H1 (cell line): ENCODE measurements at regions not wholly inside any gene's neighbourhood (a gene's known extent, or its start where the extent isn't known, plus 50 kb on each side); places are given as distances from the start of the nearest gene placed in this dataset.

Experiments used
- CTCF ChIA-PET: fragments of 300-600 bp; sonication (Branson Sonifier 250); formaldehyde crosslinking; loops from one replicate; lab custom pipeline; 2021; ENCODE audit not compliant: partially characterized antibody; lab: Charles Lee
- POLR2A ChIA-PET: fragments of 300-600 bp; sonication (Branson Sonifier 250); formaldehyde crosslinking; loops from one replicate; lab custom pipeline; 2021; ENCODE audit warnings: inconsistent platforms; ENCODE audit not compliant: partially characterized antibody; lab: Charles Lee
- DNase-seq, 2 experiments: peaks; one replicate each; pipeline versions ENCODE4 v3.0.0 to v3.0.0-alpha.2; 2010 to 2022; ENCODE audit warnings: low spot score in 2 of 2, low read depth in 1 of 2, mixed read lengths in 1 of 2
- FAIRE-seq: peaks from 2 replicates; lab custom pipeline; 2011; peaks lifted over from hg19 to GRCh38; lab: Jason Lieb, UNC
- H2AFZ ChIP-seq: 2 replicates; pipeline ENCODE4 v1.8.1; 2012; ENCODE audit warnings: low read length, inconsistent platforms
- H2AK5ac ChIP-seq: 2 replicates; pipeline ENCODE4 v1.6.1; 2013; ENCODE audit warnings: low read depth, low read length
- H2BK120ac ChIP-seq: replicated peaks from 2 replicates; pipeline ENCODE3; 2013; ENCODE audit warnings: low read depth, low read length, inconsistent platforms
- H2BK12ac ChIP-seq: 2 replicates; pipeline ENCODE4 v1.6.1; 2013; ENCODE audit warnings: low read depth, low read length
- H2BK15ac ChIP-seq: 2 replicates; pipeline ENCODE4 v1.6.1; 2013; ENCODE audit warnings: low read length
- H2BK20ac ChIP-seq: 2 replicates; pipeline ENCODE4 v1.6.1; 2013; ENCODE audit warnings: low read length
- H2BK5ac ChIP-seq: 2 replicates; pipeline ENCODE4 v1.6.1; 2013; ENCODE audit warnings: low read depth, low read length
- H3K14ac ChIP-seq: 2 replicates; pipeline ENCODE4 v1.6.1; 2013; ENCODE audit warnings: inconsistent platforms; ENCODE audit not compliant: insufficient read length
- H3K18ac ChIP-seq: 2 replicates; pipeline ENCODE4 v1.6.1; 2013; ENCODE audit warnings: low read length; ENCODE audit errors: extremely low read depth
- H3K23ac ChIP-seq: 2 replicates; pipeline ENCODE4 v1.6.1; 2013; ENCODE audit warnings: inconsistent platforms; ENCODE audit not compliant: insufficient read length
- H3K23me2 ChIP-seq: 2 replicates; pipeline ENCODE4 v1.6.1; 2013; ENCODE audit warnings: low read depth, low read length
- H3K27ac ChIP-seq: 2 replicates; pipeline ENCODE4 v1.6.1; 2011; ENCODE audit warnings: low read depth, low read length, inconsistent platforms
- H3K27me3 ChIP-seq, 4 experiments: replicated peaks in 1 of 4; 1 replicate in 1 of 4; 2 replicates in 3 of 4; pipeline versions ENCODE4 v1.6.1 to v1.8.1; 2011 to 2013; ENCODE audit warnings: low read length in 3 of 4, mild to moderate bottlenecking in 3 of 4, inconsistent platforms in 2 of 4, mixed read lengths in 2 of 4, moderate library complexity in 1 of 4; ENCODE audit not compliant: control insufficient read depth in 3 of 4, insufficient read depth in 3 of 4; ENCODE audit errors: extremely low read depth in 1 of 4
- H3K36me3 ChIP-seq, 4 experiments: 2 replicates each; pipeline versions ENCODE4 v1.6.1 to v1.8.1; 2011 to 2013; ENCODE audit warnings: mild to moderate bottlenecking in 4 of 4, low read length in 3 of 4, moderate library complexity in 2 of 4, control low read depth in 1 of 4, inconsistent platforms in 1 of 4; ENCODE audit not compliant: insufficient read depth in 4 of 4, control insufficient read depth in 2 of 4
- H3K4ac ChIP-seq: replicated peaks from 2 replicates; pipeline ENCODE3; 2013; ENCODE audit warnings: low read length, low read depth, mixed read lengths, inconsistent platforms; ENCODE audit not compliant: insufficient read length
- H3K4me1 ChIP-seq, 4 experiments: replicated peaks in 1 of 4; 1 replicate in 1 of 4; 2 replicates in 3 of 4; pipeline versions ENCODE4 v1.6.1 to v1.8.1; 2011 to 2013; ENCODE audit warnings: low read length in 3 of 4, inconsistent platforms in 2 of 4, mixed read lengths in 1 of 4; ENCODE audit not compliant: insufficient read depth in 4 of 4, control insufficient read depth in 3 of 4
- H3K4me2 ChIP-seq, 2 experiments: 2 replicates each; pipeline versions ENCODE4 v1.6.1 to v1.8.1; 2011 to 2013; ENCODE audit warnings: low read depth in 2 of 2, low read length in 2 of 2, control low read depth in 1 of 2, inconsistent platforms in 1 of 2, mild to moderate bottlenecking in 1 of 2; ENCODE audit not compliant: insufficient read depth in 1 of 2
- H3K4me3 ChIP-seq, 4 experiments: fragments of 200-600, 300-600 bp in 1 of 4; sonication (generic), shearing (Covaris generic), sonication (Bioruptor Twin) in 1 of 4; 2 replicates each; pipeline versions ENCODE4 v1.5.1 to v1.8.1; 2011 to 2016; ENCODE audit warnings: low read length in 4 of 4, low read depth in 3 of 4, control low read depth in 2 of 4, inconsistent platforms in 2 of 4, mild to moderate bottlenecking in 2 of 4, mixed read lengths in 1 of 4, moderate library complexity in 1 of 4; ENCODE audit not compliant: insufficient read depth in 2 of 4; ENCODE audit errors: extremely low read depth in 1 of 4
- H3K56ac ChIP-seq: replicated peaks from 2 replicates; pipeline ENCODE3; 2013; ENCODE audit warnings: low read depth, mild to moderate bottlenecking, mixed read lengths, low read length, inconsistent platforms; ENCODE audit not compliant: insufficient read length
- H3K79me1 ChIP-seq: 2 replicates; pipeline ENCODE4 v1.6.1; 2013; ENCODE audit warnings: low read depth, low read length, control low read depth
- H3K79me2 ChIP-seq, 2 experiments: 2 replicates each; pipeline versions ENCODE4 v1.6.1 to v1.8.1; 2012 to 2013; ENCODE audit warnings: low read length in 2 of 2, mild to moderate bottlenecking in 2 of 2, inconsistent platforms in 1 of 2; ENCODE audit not compliant: insufficient read depth in 2 of 2, control insufficient read depth in 1 of 2
- H3K9ac ChIP-seq, 4 experiments: replicated peaks in 1 of 4; 1 replicate in 1 of 4; 2 replicates in 3 of 4; pipeline versions ENCODE4 v1.6.1 to v1.8.1; 2011 to 2013; ENCODE audit warnings: low read depth in 3 of 4, low read length in 3 of 4, control low read depth in 2 of 4, mild to moderate bottlenecking in 2 of 4, moderate library complexity in 2 of 4, inconsistent platforms in 1 of 4; ENCODE audit errors: extremely low read depth in 1 of 4
- H3K9me3 ChIP-seq, 2 experiments: 2 replicates each; pipeline versions ENCODE4 v1.6.1 to v1.8.1; 2012 to 2013; ENCODE audit warnings: mild to moderate bottlenecking in 2 of 2, moderate library complexity in 2 of 2, control low read depth in 1 of 2, inconsistent platforms in 1 of 2, low read depth in 1 of 2, low read length in 1 of 2, mixed read lengths in 1 of 2; ENCODE audit not compliant: insufficient read depth in 2 of 2
- H4K20me1 ChIP-seq, 2 experiments: replicated peaks in 1 of 2; 2 replicates each; pipeline versions ENCODE3 to v1.8.1; 2011 to 2013; ENCODE audit warnings: inconsistent platforms in 2 of 2, low read length in 2 of 2, mild to moderate bottlenecking in 1 of 2; ENCODE audit not compliant: insufficient read depth in 2 of 2, control insufficient read depth in 1 of 2
- H4K5ac ChIP-seq: 2 replicates; pipeline ENCODE4 v1.6.1; 2013; ENCODE audit warnings: low read length, low read depth, mixed read lengths, inconsistent platforms; ENCODE audit not compliant: insufficient read length
- H4K8ac ChIP-seq: 2 replicates; pipeline ENCODE4 v1.8.0; 2013; ENCODE audit warnings: mild to moderate bottlenecking, moderate library complexity, low read length, inconsistent platforms; ENCODE audit not compliant: insufficient read depth; ENCODE audit errors: extremely low read depth
- H4K91ac ChIP-seq: replicated peaks from 2 replicates; pipeline ENCODE3; 2013; ENCODE audit warnings: low read length, mixed read lengths, inconsistent platforms; ENCODE audit not compliant: insufficient read length
- ATF2 ChIP-seq: IDR thresholded peaks from 2 replicates; pipeline ENCODE4 v1.6.1; 2012; ENCODE audit warnings: low read length, inconsistent platforms
- ATF3 ChIP-seq: IDR thresholded peaks from 2 replicates; pipeline ENCODE4 v1.6.1; 2011; ENCODE audit warnings: low read depth, mild to moderate bottlenecking, low read length; ENCODE audit not compliant: insufficient read depth
- BCL11A ChIP-seq, 2 experiments: IDR thresholded peaks; one replicate each; pipeline ENCODE4 v1.6.1; 2011; ENCODE audit warnings: low read depth in 2 of 2, low read length in 2 of 2, mild to moderate bottlenecking in 2 of 2
- CBX5 ChIP-seq: fragments of 300-800, 300-1000 bp; sonication (generic); IDR thresholded peaks from 2 replicates; pipeline ENCODE4 v1.7.1; 2016; ENCODE audit warnings: antibody characterized with exemption, low read length, low read depth
- CHD2 ChIP-seq: IDR thresholded peaks from 2 replicates; pipeline ENCODE4 v1.6.1; 2012; ENCODE audit warnings: low read length, improper control_type of control experiment
- CREB1 ChIP-seq: IDR thresholded peaks from 2 replicates; pipeline ENCODE4 v1.6.1; 2012; ENCODE audit warnings: inconsistent platforms
- JUND ChIP-seq: IDR thresholded peaks from 2 replicates; pipeline ENCODE4 v1.6.1; 2011; ENCODE audit warnings: mild to moderate bottlenecking, improper control_type of control experiment, low read length
- KDM1A ChIP-seq: fragments of 200-600, 300-600 bp; sonication (generic); IDR thresholded peaks from 2 replicates; pipeline ENCODE4 v1.7.1; 2016; ENCODE audit warnings: mild to moderate bottlenecking, low read length, borderline replicate concordance
- KDM4A ChIP-seq: IDR thresholded peaks from one replicate; pipeline ENCODE4 v1.7.1; 2012; ENCODE audit warnings: low read depth, mild to moderate bottlenecking, moderate library complexity, low read length, inconsistent platforms; ENCODE audit not compliant: severe bottlenecking
- POLR2AphosphoS5 ChIP-seq: IDR thresholded peaks from 2 replicates; pipeline ENCODE4 v1.6.1; 2011; ENCODE audit warnings: low read depth, low read length
- SIRT6 ChIP-seq: IDR thresholded peaks from one replicate; pipeline ENCODE4 v1.7.1; 2012; ENCODE audit warnings: low read length, inconsistent platforms
- SRF ChIP-seq: IDR thresholded peaks from 2 replicates; pipeline ENCODE4 v1.6.1; 2011; ENCODE audit warnings: mild to moderate bottlenecking, low read depth, low read length, moderate library complexity
- TAF7 ChIP-seq: optimal IDR thresholded peaks from 2 replicates; pipeline ENCODE3; 2011; ENCODE audit warnings: low read depth, mild to moderate bottlenecking, inconsistent platforms, low read length, moderate library complexity, borderline replicate concordance
- TCF12 ChIP-seq: IDR thresholded peaks from 2 replicates; pipeline ENCODE4 v1.6.1; 2011; ENCODE audit warnings: low read depth, mild to moderate bottlenecking, low read length
- WGBS, 2 experiments: shearing (Covaris generic) in 1 of 2; methylation state at CpG; one replicate each; pipeline versions ENCODE4 v1.1.6 to v1.1.7; 2013 to 2015; ENCODE audit warnings: low lambda C conversion rate in 2 of 2, mixed read lengths in 2 of 2, inconsistent platforms in 1 of 2, low coverage in 1 of 2, missing lambda C conversion rate in 1 of 2; ENCODE audit not compliant: insufficient replicate concordance in 2 of 2, insufficient coverage in 1 of 2, insufficient read length in 1 of 2; ENCODE audit errors: extremely low coverage in 1 of 2, missing lambda C conversion rate in 1 of 2; 5-methylcytosine and 5-hydroxymethylcytosine counted together

GRCh38 chr1:73701826-73702225, 496.1 kb downstream of the LRRIQ3 start:
- Histone ChIP-seq H3K27me3 (no peaks in the 10 kb centered on the region), H2BK12ac (no peak overlapping the region), H2BK120ac (no peak overlapping the region), H3K4ac (no peak overlapping the region), H3K23me2 (no peaks in the 10 kb centered on the region), H2AFZ (no peak overlapping the region), H3K4me2 (no peak overlapping the region), H4K91ac (no peak overlapping the region), H3K14ac (no peak overlapping the region), H3K9ac (no peak overlapping the region), H2BK15ac (no peak overlapping the region), H4K5ac (no peak overlapping the region), H3K23ac (no peak overlapping the region), H3K18ac (no peak overlapping the region), H2BK20ac (no peak overlapping the region), H3K4me3 (no peak overlapping the region), H2BK5ac (no peak overlapping the region), H3K9me3 (no peaks in the 10 kb centered on the region; a peak in 1 of 4 replicates), H3K79me2 (no peaks in the 10 kb centered on the region), H4K8ac (no peak overlapping the region), H4K20me1 (no peaks in the 10 kb centered on the region), H3K36me3 (no peaks in the 10 kb centered on the region), H3K56ac (no peak overlapping the region), H2AK5ac (no peak overlapping the region), H3K4me1 (no peaks in the 10 kb centered on the region; a peak in 1 of 7 replicates), H3K27ac (no peak overlapping the region), H3K79me1 (no peaks in the 10 kb centered on the region)
- 37% methylated on average over 1 of the region's 1 CpG; no CpG with 5 or more reads in 1 of the 2 experiments for WGBS, 2 experiments
- no peak for DNase-seq
- FAIRE-seq: no peak
- POLR2A ChIA-PET: no interaction called here
- CTCF ChIA-PET: no interaction called here
- TF ChIP-seq KDM1A (no peak), TAF7 (no peak), CREB1 (no peak), KDM4A (no peak), TCF12 (no peak), POLR2AphosphoS5 (no peak), JUND (no peak), SIRT6 (no peak), CBX5 (no peak), CHD2 (no peak), ATF2 (no peak), BCL11A (IDR thresholded peaks at IDR 0.05; ENCODE audit: low read depth in 2 of 2, low read length in 2 of 2) (no peak), ATF3 (no peak), SRF (no peak)
